Mucosa of descending colon (tissue), 3 donors: ENCODE measurements at regions not wholly inside any gene's neighbourhood (a gene's known extent, or its start where the extent isn't known, plus 50 kb on each side); places are given as distances from the start of the nearest gene placed in this dataset.

ENCODE experiments used
- ATAC-seq: fragments of 200-7000 bp; cut with Tn5 transposase; one replicate; pipeline ENCODE4 v1.9.1; 2020; ENCODE audit warnings: mild to moderate bottlenecking, moderate library complexity
- DNase-seq, 3 donors: peaks; one replicate each; pipeline ENCODE4 v3.0.0-alpha.2; 2020
- H3K36me3 ChIP-seq: fragments of 200-600 bp; one replicate; pipeline ENCODE4 v1.8.0; 2021; ENCODE audit warnings: low read depth, mild to moderate bottlenecking
- H3K4me1 ChIP-seq: fragments of 200-600 bp; one replicate; pipeline ENCODE4 v1.8.0; 2021; ENCODE audit warnings: low read depth, mild to moderate bottlenecking
- H3K4me3 ChIP-seq: fragments of 200-600 bp; one replicate; pipeline ENCODE4 v1.8.0; 2021; ENCODE audit warnings: mild to moderate bottlenecking
- H3K9me3 ChIP-seq: fragments of 200-600 bp; one replicate; pipeline ENCODE4 v1.8.0; 2021; ENCODE audit warnings: mild to moderate bottlenecking
- CTCF ChIP-seq: fragments of 200-600 bp; IDR thresholded peaks from one replicate; pipeline ENCODE4 v1.8.0; 2022; ENCODE audit warnings: antibody characterized with exemption, mild to moderate bottlenecking
- intact Hi-C, 2 donors: fragments of 100-400 bp; cut with DNase I in 1 of 2; cut with micrococcal nuclease in 1 of 2; formaldehyde crosslinking; loops; one replicate each; pipeline versions ENCODE4 v1.11.0 to v1.11.1; 2022; cut with DNase I, micrococcal nuclease
- donor health status: DM: no; HTN: no; CAD: no; lungs with moderate emphysema.
- donor health status: DM: no; HTN: no; CAD: no.
- donor health status: DM: no; HTN: yes; CAD: no.

GRCh38 chr5:86735370-86735769 is 117.6 kb downstream of the COX7C start:
- no peak for TF ChIP-seq CTCF
- no peak overlapping the region for H3K4me3 ChIP-seq
- intact Hi-C loops: no loop called here
- DNase-seq: no peak
- H3K36me3 ChIP-seq: no peaks in the 10 kb centered on the region
- no peaks in the 10 kb centered on the region for H3K4me1 ChIP-seq
- no peak for ATAC-seq
- peaks cover 13% of the 10 kb centered on the region for H3K9me3 ChIP-seq

DNA sequence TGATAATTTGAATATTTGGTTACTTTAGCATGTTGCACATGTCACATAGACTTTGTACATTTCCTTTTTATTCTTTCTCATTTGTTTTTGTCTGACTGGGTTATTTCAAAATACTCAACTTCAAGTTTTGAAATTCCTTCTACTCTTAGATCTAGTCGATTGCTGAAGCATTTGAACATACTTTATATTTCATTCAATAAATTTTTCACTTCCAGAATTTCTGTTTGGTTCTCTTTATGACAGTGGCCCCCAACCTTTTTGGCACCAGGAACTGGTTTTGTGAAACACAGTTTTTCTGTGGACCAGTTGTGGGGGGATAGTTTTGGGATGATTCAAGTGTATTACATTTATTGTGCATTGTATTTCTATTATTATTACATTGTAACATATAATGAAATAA is 119.8 kb downstream of the COX7C start:
- no peak for ATAC-seq
- no peak for TF ChIP-seq CTCF
- peaks cover 5% of the 10 kb centered on the region for H3K9me3 ChIP-seq
- H3K36me3 ChIP-seq: no peaks in the 10 kb centered on the region
- H3K4me3 ChIP-seq: no peak overlapping the region
- intact Hi-C loops: no loop called here
- no peak for DNase-seq
- H3K4me1 ChIP-seq: no peaks in the 10 kb centered on the region

GRCh38 chr5:86748538-86749105 is 130.9 kb downstream of the COX7C start:
- no peak for ATAC-seq
- no peaks in the 10 kb centered on the region for H3K9me3 ChIP-seq
- H3K4me3 ChIP-seq: no peak overlapping the region
- H3K36me3 ChIP-seq: no peaks in the 10 kb centered on the region
- DNase-seq: no peak
- no peaks in the 10 kb centered on the region for H3K4me1 ChIP-seq
- intact Hi-C loops: no loop called here
- TF ChIP-seq CTCF: no peak

DNA sequence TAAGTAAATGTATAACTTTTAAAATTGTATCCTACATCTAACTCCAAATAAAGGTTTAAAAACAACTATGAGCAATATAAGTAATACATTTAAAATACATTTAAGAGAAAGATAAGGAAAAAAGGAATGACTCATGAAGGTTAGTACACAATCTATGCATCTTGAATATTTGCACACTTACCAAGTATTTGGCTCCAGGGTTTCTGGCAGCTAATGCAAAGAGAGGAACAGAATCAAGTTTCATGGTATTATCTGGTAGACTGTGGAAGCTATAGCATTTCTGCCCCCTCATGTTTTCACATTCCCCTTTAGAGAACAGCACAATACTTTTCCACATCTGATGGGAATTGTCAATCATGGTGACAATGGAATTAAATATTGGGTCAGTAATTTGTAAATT is 132.1 kb downstream of the COX7C start:
- no peak overlapping the region for H3K4me3 ChIP-seq
- H3K4me1 ChIP-seq: no peaks in the 10 kb centered on the region
- no peaks in the 10 kb centered on the region for H3K9me3 ChIP-seq
- DNase-seq (no peak), ATAC-seq (no peak)
- no peaks in the 10 kb centered on the region for H3K36me3 ChIP-seq
- TF ChIP-seq CTCF: no peak
- intact Hi-C loops: no loop called here

- intact Hi-C loops: no loop called here
- ATAC-seq: no peak
- no peak for TF ChIP-seq CTCF
- Histone ChIP-seq H3K9me3 (no peaks in the 10 kb centered on the region), H3K4me1 (no peaks in the 10 kb centered on the region), H3K36me3 (no peaks in the 10 kb centered on the region), H3K4me3 (no peak overlapping the region)
- DNase-seq: no peak
These were observed 139.1 kb downstream of the COX7C start for GRCh38 chr5:86756839-86757238.

GRCh38 chr5:86757824-86758223 is 140.1 kb downstream of the COX7C start:
- H3K4me1 ChIP-seq: no peaks in the 10 kb centered on the region
- no peak for TF ChIP-seq CTCF
- ATAC-seq (no peak), DNase-seq (no peak)
- H3K4me3 ChIP-seq: no peak overlapping the region
- no peaks in the 10 kb centered on the region for H3K9me3 ChIP-seq
- H3K36me3 ChIP-seq: no peaks in the 10 kb centered on the region
- intact Hi-C loops: no loop called here
